Fibroblast of villous mesenchyme (primary cell): ENCODE measurements at regions not wholly inside any gene's neighbourhood (a gene's known extent, or its start where the extent isn't known, plus 50 kb on each side); places are given as distances from the start of the nearest gene placed in this dataset.
"Not testable (repeated sequence)": the region's sequence is repeated elsewhere in the genome, so short reads cannot be mapped to it uniquely, and the experiment has no call there.

Source experiments
- DNase-seq: peaks from one replicate; pipeline ENCODE4 v3.0.0-alpha.2; 2010; ENCODE audit warnings: low read depth
- H3K4me3 ChIP-seq: 2 replicates; pipeline ENCODE4 v1.5.1; 2011; ENCODE audit warnings: low read depth, mild to moderate bottlenecking, low read length
- TF ChIP-seq, protein P1 (sequence below): IDR thresholded peaks from 2 replicates; pipeline ENCODE4 v1.5.1; 2012; ENCODE audit warnings: low read depth, mild to moderate bottlenecking, low read length; ENCODE audit not compliant: insufficient read depth

DNA sequence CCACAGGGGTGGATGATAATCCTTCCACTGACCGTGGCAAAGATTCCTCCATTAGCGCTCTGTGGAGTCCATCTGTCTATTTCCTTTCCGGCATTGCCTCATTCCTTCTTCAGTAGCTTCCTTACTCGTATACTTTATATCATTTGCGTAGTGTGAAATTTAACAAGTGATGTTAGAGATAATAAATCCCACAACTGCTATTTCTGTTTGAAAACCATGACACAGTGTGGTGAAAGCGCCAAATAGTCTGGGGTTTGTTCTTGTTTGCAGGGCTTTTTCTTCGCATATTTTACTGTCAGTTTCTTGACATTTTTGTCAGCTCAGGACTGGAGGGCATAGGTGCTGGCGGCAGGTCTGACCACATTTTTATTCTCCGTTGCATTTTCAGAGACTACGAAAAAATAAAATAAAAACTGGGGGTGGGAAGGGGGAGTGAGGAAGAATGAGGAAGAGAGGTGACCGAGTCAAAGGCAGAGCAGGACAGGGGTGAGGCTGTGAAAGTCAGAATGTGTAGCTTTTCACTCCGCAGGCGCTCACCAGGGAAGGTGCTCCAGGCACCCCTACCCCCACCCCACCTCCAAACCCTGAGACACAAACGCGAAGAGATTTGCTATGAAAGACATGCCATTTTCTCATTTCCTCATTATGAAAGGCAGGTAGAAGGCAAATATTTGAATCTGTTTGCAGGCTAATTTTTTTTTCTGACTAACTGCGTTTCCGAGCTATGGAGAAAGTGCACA, 965.0 kb downstream of the MCTP2 start:
- DNase-seq, result no peak
- no peak overlapping the region for H3K4me3 ChIP-seq
- TF ChIP-seq, protein P1, sequence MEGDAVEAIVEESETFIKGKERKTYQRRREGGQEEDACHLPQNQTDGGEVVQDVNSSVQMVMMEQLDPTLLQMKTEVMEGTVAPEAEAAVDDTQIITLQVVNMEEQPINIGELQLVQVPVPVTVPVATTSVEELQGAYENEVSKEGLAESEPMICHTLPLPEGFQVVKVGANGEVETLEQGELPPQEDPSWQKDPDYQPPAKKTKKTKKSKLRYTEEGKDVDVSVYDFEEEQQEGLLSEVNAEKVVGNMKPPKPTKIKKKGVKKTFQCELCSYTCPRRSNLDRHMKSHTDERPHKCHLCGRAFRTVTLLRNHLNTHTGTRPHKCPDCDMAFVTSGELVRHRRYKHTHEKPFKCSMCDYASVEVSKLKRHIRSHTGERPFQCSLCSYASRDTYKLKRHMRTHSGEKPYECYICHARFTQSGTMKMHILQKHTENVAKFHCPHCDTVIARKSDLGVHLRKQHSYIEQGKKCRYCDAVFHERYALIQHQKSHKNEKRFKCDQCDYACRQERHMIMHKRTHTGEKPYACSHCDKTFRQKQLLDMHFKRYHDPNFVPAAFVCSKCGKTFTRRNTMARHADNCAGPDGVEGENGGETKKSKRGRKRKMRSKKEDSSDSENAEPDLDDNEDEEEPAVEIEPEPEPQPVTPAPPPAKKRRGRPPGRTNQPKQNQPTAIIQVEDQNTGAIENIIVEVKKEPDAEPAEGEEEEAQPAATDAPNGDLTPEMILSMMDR, result no peak

DNA sequence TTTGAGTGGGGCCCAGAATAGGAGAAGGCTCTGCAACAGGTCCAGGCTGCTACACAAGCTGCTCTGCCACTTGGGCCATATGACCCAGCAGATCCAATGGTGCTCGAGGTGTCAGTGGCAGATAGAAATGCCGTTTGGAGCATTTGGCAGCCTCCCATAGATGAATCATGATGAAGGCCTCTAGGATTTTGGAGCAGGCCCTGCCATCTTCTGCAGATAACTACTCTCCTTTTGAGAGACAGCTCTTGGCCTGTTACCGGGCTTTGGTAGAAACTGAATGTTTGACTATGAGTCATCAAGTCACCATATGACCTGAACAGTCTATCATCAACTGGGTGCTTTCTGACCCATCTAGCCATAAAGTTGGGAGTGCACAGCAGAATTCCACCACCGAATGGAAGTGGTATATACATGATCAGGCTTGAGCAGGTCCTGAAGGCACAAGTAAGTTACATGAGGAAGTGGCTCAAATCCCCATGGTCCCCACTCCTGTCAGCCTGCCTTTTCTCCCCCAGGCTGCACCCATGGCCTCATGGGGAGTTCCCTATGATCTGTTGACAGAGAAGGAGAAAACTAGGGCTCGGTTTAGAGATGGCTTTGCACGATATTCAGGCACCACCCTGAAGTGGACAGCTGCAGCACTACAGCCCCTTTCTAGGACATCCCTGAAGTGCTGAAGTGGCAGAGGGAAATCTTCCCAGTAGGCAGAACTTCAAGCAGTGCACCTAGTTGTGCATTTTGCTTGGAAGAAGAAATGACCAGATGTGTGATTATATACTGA, 971.4 kb downstream of the MCTP2 start:
- TF ChIP-seq, protein P1, result no peak
- no peak overlapping the region for H3K4me3 ChIP-seq
- DNase-seq, result no peak

DNA sequence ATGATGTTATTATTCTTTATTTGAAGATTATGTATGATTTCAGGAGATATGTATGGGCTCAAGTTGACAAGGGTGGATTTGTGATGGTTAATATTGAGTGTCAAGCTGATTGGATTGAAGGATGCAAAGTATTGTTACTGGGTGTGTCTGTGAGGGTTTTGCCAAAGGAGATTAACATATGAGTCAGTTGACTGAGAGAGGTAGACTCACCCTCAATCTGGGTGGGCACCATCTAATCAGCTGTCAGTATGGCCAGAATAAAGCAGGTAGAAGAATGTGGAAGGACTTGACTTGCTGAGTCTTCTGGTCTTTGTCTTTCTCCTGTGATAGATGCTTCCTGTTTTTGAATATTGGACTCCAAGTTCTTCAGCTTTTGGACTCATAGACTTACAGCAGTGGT, 973.7 kb downstream of the MCTP2 start:
- H3K4me3 ChIP-seq, result no peak overlapping the region
- TF ChIP-seq, protein P1, result no peak
- DNase-seq, result no peak

DNA sequence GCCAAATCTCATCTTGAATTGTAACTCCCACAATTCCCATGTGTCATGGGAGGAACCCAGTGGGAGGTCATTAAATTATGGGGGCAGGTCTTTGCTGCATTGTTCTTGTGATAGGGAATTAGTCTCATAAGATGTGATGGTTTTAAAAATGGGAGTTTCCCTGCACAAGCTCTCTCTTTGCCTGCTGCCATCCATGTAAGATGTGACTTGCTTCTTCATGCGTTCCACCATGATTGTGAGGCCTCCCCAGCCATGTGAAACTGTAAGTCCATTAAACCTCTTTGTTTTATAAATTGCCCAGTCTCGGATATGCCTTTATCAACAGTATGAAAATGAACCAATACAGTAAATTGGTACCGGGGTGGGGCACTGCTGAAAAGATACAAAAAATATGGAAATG, 974.5 kb downstream of the MCTP2 start:
- DNase-seq, H3K4me3 ChIP-seq: not testable (repeated sequence)

DNA sequence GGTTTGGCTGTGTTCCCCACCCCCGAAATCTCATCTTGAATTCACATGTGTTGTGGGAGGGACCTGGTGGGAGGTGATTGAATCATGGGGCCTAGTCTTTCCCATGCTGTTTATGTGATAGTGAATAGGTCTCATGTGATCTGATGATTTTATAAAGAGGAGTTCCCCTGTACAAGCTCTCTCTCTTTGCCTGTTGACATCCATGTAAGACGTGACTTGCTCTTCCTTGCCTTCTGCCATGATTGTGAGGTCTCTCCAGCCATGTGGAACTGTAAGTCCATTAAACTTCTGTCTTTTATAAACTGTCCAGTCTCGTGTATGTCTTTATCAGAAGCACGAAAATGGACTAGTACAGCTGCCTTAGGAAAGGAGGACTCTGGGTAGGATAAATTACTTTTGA, 976.7 kb downstream of the MCTP2 start:
- TF ChIP-seq, protein P1, result no peak
- DNase-seq, result no peak
- no peak overlapping the region for H3K4me3 ChIP-seq

DNA sequence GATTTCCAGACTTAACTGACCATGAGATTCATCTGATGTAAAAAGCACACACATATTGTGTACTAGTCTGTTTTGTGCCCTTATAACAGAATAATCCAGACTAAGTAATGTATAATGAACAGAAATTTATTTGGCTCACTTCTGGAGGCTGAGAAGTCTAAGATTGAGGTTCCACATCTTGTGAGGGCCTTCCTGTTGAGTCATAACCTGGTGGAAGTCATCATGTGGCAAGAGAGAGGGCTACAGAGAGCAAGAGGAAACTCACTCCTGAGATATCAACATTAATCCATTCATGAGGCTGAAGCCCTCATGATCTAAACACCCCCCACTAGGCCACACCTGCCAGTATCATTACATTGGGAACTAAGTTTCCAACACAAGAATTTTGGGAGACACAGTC, 977.6 kb downstream of the MCTP2 start:
- DNase-seq, result no peak
- H3K4me3 ChIP-seq, result no peak overlapping the region
- TF ChIP-seq, protein P1, result no peak

DNA sequence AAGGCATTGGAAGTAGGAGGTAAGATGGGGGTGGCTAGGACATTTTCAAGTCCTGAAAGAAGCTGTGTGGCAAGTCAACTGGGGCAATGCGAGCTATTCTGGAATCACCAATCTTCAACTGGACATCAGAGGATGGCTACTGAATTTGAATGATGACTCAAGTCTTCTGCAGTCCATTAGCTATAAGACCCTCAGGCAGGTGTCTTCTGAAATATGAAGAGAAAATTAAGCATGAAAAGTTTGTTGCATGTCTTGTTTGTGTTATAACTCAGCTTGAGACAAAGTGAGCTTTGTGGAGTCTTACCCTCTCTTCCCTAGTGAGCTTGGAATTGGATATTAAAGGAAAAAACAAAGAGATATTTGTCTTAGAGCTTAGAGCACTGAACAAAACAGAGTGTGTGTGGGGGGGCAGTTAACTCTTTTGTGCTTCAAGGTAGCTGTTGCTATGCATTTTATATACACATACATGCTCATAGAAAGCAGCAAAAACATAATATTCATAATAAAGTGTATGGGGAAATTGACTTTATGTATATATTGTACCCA, 979.1 kb downstream of the MCTP2 start:
- DNase-seq, result no peak
- TF ChIP-seq, protein P1, result no peak
- H3K4me3 ChIP-seq, result no peak overlapping the region
